ENCODE measurements at regions not wholly inside any gene's neighbourhood (a gene's known extent, or its start where the extent isn't known, plus 50 kb on each side); places are given as distances from the start of the nearest gene placed in this dataset.

GRCh38 chr1:239823852-239824251 lies 267.8 kb upstream of the FMN2 start:
- ATAC-seq (ENCODE audit: low FRiP score in 2 of 2), result no peak
- H3K9me3 ChIP-seq, result no peaks in the 10 kb centered on the region
- no peaks in the 10 kb centered on the region for H3K36me3 ChIP-seq
- no peak overlapping the region for H3K27ac ChIP-seq
- peaks cover 0 to 5% (median 0%) of the 10 kb centered on the region in 4 donors for H3K4me1 ChIP-seq
- H3K27me3 ChIP-seq, result no peaks in the 10 kb centered on the region
- WGBS, 2 donors, result 92 to 95% methylated on average over 13 of the region's 13 CpGs
- DNase-seq, result peak in 1 of 2 donors; percentile 33
- no peak overlapping the region for H3K4me3 ChIP-seq
- TF ChIP-seq CTCF (IDR thresholded peaks at IDR 0.05), result no peak
- TF ChIP-seq POLR2AphosphoS5 (IDR thresholded peaks at IDR 0.05), result no peak

GRCh38 chr1:239826211-239826610 lies 265.5 kb upstream of the FMN2 start:
- WGBS, 2 donors, result 73% methylated on average over 5 of the region's 5 CpGs
- Histone ChIP-seq H3K4me3 (no peak overlapping the region), H3K27me3 (no peaks in the 10 kb centered on the region), H3K9me3 (no peaks in the 10 kb centered on the region), H3K27ac (no peak overlapping the region), H3K4me1 (peaks cover 0 to 8% (median 0%) of the 10 kb centered on the region in 4 donors), H3K36me3 (no peaks in the 10 kb centered on the region)
- TF ChIP-seq POLR2A (IDR thresholded peaks at IDR 0.05) (no peak), EP300 (IDR thresholded peaks at IDR 0.05) (no peak), POLR2AphosphoS5 (IDR thresholded peaks at IDR 0.05) (no peak), CTCF (IDR thresholded peaks at IDR 0.05) (no peak)
- ATAC-seq (ENCODE audit: low FRiP score in 2 of 2) (no peak), DNase-seq (no peak)

GRCh38 chr1:239826736-239827135 lies 264.9 kb upstream of the FMN2 start:
- DNase-seq, result no peak
- 84 to 91% methylated on average over 1 of the region's 1 CpG for WGBS, 2 donors
- TF ChIP-seq POLR2A (IDR thresholded peaks at IDR 0.05) (no peak), CTCF (IDR thresholded peaks at IDR 0.05) (no peak), POLR2AphosphoS5 (IDR thresholded peaks at IDR 0.05) (no peak), EP300 (IDR thresholded peaks at IDR 0.05) (no peak)
- H3K9me3 ChIP-seq, result no peaks in the 10 kb centered on the region
- no peak overlapping the region for H3K4me3 ChIP-seq
- peaks cover 0 to 8% (median 0%) of the 10 kb centered on the region in 4 donors for H3K4me1 ChIP-seq
- H3K36me3 ChIP-seq, result no peaks in the 10 kb centered on the region
- ATAC-seq (ENCODE audit: low FRiP score in 2 of 2), result no peak
- H3K27ac ChIP-seq, result no peak overlapping the region
- no peaks in the 10 kb centered on the region for H3K27me3 ChIP-seq

GRCh38 chr1:239829535-239829934 lies 262.1 kb upstream of the FMN2 start:
- no peak for TF ChIP-seq POLR2A (IDR thresholded peaks at IDR 0.05)
- TF ChIP-seq EP300 (IDR thresholded peaks at IDR 0.05), result no peak
- TF ChIP-seq POLR2AphosphoS5 (IDR thresholded peaks at IDR 0.05), result no peak
- TF ChIP-seq CTCF (IDR thresholded peaks at IDR 0.05), result no peak
- no peak overlapping the region for H3K27ac ChIP-seq
- 100% methylated on average over 1 of the region's 1 CpG for WGBS, 2 donors
- no peak overlapping the region for H3K4me3 ChIP-seq
- H3K9me3 ChIP-seq, result no peaks in the 10 kb centered on the region
- peaks cover 0 to 8% (median 3%) of the 10 kb centered on the region in 4 donors for H3K4me1 ChIP-seq
- no peak for DNase-seq
- no peak for ATAC-seq (ENCODE audit: low FRiP score in 2 of 2)
- H3K27me3 ChIP-seq, result no peaks in the 10 kb centered on the region
- H3K36me3 ChIP-seq, result no peaks in the 10 kb centered on the region

- 43 to 58% methylated on average over 5 of the region's 5 CpGs for whole genome bisulfite sequencing, 2 donors
- Histone ChIP-seq H3K4me1 (peaks cover 0 to 8% (median 4%) of the 10 kb centered on the region in 4 donors), H3K36me3 (no peaks in the 10 kb centered on the region), H3K27ac (no peak overlapping the region), H3K4me3 (no peak overlapping the region), H3K9me3 (no peaks in the 10 kb centered on the region), H3K27me3 (no peaks in the 10 kb centered on the region)
- no peak for TF ChIP-seq EP300 (IDR thresholded peaks at IDR 0.05)
- TF ChIP-seq CTCF (IDR thresholded peaks at IDR 0.05), result no peak
- TF ChIP-seq POLR2A (IDR thresholded peaks at IDR 0.05), result no peak
- TF ChIP-seq POLR2AphosphoS5 (IDR thresholded peaks at IDR 0.05), result no peak
- DNase-seq, result no peak
- ATAC-seq (ENCODE audit: low FRiP score in 2 of 2), result no peak
These were observed 259.9 kb upstream of the FMN2 start for GRCh38 chr1:239831577-239832355.
